ENCODE measurements at regions not wholly inside any gene's neighbourhood (a gene's known extent, or its start where the extent isn't known, plus 50 kb on each side); places are given as distances from the start of the nearest gene placed in this dataset.
"Not testable (repeated sequence)": the region's sequence is repeated elsewhere in the genome, so short reads cannot be mapped to it uniquely, and the experiment has no call there.

GRCh38 chr4:11970754-11971153 lies 542.1 kb upstream of the HS3ST1 start:
- H3K27ac ChIP-seq: no peak overlapping the region
- no peaks in the 10 kb centered on the region for H3K9me3 ChIP-seq
- no peaks in the 10 kb centered on the region for H3K36me3 ChIP-seq
- ATAC-seq (no peak), DNase-seq (no peak)
- TF ChIP-seq, protein P1, sequence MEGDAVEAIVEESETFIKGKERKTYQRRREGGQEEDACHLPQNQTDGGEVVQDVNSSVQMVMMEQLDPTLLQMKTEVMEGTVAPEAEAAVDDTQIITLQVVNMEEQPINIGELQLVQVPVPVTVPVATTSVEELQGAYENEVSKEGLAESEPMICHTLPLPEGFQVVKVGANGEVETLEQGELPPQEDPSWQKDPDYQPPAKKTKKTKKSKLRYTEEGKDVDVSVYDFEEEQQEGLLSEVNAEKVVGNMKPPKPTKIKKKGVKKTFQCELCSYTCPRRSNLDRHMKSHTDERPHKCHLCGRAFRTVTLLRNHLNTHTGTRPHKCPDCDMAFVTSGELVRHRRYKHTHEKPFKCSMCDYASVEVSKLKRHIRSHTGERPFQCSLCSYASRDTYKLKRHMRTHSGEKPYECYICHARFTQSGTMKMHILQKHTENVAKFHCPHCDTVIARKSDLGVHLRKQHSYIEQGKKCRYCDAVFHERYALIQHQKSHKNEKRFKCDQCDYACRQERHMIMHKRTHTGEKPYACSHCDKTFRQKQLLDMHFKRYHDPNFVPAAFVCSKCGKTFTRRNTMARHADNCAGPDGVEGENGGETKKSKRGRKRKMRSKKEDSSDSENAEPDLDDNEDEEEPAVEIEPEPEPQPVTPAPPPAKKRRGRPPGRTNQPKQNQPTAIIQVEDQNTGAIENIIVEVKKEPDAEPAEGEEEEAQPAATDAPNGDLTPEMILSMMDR (IDR thresholded peaks at IDR 0.05): no peak
- H3K4me3 ChIP-seq: no peak overlapping the region
- no peaks in the 10 kb centered on the region for H3K4me1 ChIP-seq
- H3K27me3 ChIP-seq: no peaks in the 10 kb centered on the region
- intact Hi-C loops (cut with DNase I): no loop called here

DNA sequence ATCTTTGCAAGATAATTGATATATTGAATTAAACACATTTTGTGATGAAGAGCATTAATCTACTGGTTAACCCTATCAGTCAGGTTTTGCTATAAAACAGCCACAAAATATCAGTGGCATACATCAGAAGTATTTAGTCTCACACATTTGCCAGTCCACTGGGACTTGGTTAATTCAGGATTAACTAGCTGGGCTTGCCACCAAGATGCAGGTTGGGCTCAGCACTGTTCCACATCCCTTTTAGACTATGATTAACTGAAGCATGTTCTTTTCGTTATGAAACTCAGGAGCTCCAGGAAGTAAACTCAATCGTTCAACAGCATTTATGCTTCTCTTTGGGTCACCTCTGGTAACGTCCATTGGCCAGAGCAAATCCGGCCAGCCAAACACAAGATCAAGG lies 538.1 kb upstream of the HS3ST1 start:
- ATAC-seq (no peak), DNase-seq (no peak)
- H3K36me3 ChIP-seq: no peaks in the 10 kb centered on the region
- H3K4me1 ChIP-seq: no peaks in the 10 kb centered on the region
- WGBS, 2 donors: 48 to 51% methylated on average over 4 of the region's 4 CpGs
- H3K9me3 ChIP-seq: peaks cover 0 to 6% (median 0%) of the 10 kb centered on the region in 11 donors
- TF ChIP-seq, protein P1 (IDR thresholded peaks at IDR 0.05): no peak
- no peak overlapping the region for H3K4me3 ChIP-seq
- no peaks in the 10 kb centered on the region for H3K27me3 ChIP-seq
- H3K27ac ChIP-seq: no peak overlapping the region
- intact Hi-C loops (cut with DNase I): no loop called here

- TF ChIP-seq, protein P1 (IDR thresholded peaks at IDR 0.05): peak; percentile 4 to 69 (median 53)
- H3K4me3 ChIP-seq: no peak overlapping the region
- H3K9me3 ChIP-seq: no peaks in the 10 kb centered on the region
- peak in 2 of 8 donors; percentile 50 to 52 for ATAC-seq
- intact Hi-C loops (cut with DNase I): loop anchor here in 7 of 10 donors (5.0 to 10.0 kb wide), 3 partner anchors 147 to 152 kb away; no protein-coding TSS in a partner anchor
- 66 to 72% methylated on average over 2 of the region's 2 CpGs for WGBS, 2 donors
- DNase-seq: no peak
- H3K4me1 ChIP-seq: no peaks in the 10 kb centered on the region
- H3K36me3 ChIP-seq: no peaks in the 10 kb centered on the region
- H3K27me3 ChIP-seq: no peaks in the 10 kb centered on the region
- no peak overlapping the region for H3K27ac ChIP-seq
Observed at GRCh38 chr4:11954093-11954492, 525.4 kb upstream of the HS3ST1 start.

GRCh38 chr4:11949355-11949754 lies 520.7 kb upstream of the HS3ST1 start:
- no peak overlapping the region for H3K27ac ChIP-seq
- no peaks in the 10 kb centered on the region for H3K9me3 ChIP-seq
- no peaks in the 10 kb centered on the region for H3K4me1 ChIP-seq
- H3K4me3 ChIP-seq: no peak overlapping the region
- no peaks in the 10 kb centered on the region for H3K27me3 ChIP-seq
- DNase-seq: no peak
- 95 to 97% methylated on average over 3 of the region's 3 CpGs for whole genome bisulfite sequencing, 2 donors
- TF ChIP-seq, protein P1 (IDR thresholded peaks at IDR 0.05): no peak
- no peaks in the 10 kb centered on the region for H3K36me3 ChIP-seq
- intact Hi-C loops (cut with DNase I): no loop called here
- no peak for ATAC-seq

GRCh38 chr4:11947629-11948028 lies 518.9 kb upstream of the HS3ST1 start:
- H3K27me3 ChIP-seq; H3K9me3 ChIP-seq; DNase-seq; ATAC-seq; H3K4me3 ChIP-seq; H3K36me3 ChIP-seq; H3K4me1 ChIP-seq; intact Hi-C loops (cut with DNase I); H3K27ac ChIP-seq: not testable (repeated sequence)
- 19 to 24% methylated on average over 1 of the region's 1 CpG for WGBS, 2 donors
